ENCODE measurements at regions not wholly inside any gene's neighbourhood (a gene's known extent, or its start where the extent isn't known, plus 50 kb on each side); places are given as distances from the start of the nearest gene placed in this dataset.

- peaks cover 0 to under 1% (median 0%) of the 10 kb centered on the region in 5 donors for H3K27me3 Mint-ChIP-seq
- H3K36me3 Mint-ChIP-seq: no peaks in the 10 kb centered on the region
- no peaks in the 10 kb centered on the region for H3K9me3 Mint-ChIP-seq
- no peak overlapping the region for H3K27ac Mint-ChIP-seq
- no peaks in the 10 kb centered on the region for H3K4me1 Mint-ChIP-seq
- DNase-seq (no peak), ATAC-seq (no peak)
- POLR2A ChIA-PET: no interaction called here
- no peak overlapping the region for H3K4me3 Mint-ChIP-seq
Measured at GRCh38 chr2:134011936-134012586, 241.8 kb upstream of the MGAT5 start.

GRCh38 chr2:134014196-134014960 lies 239.5 kb upstream of the MGAT5 start:
- POLR2A ChIA-PET: no interaction called here
- ATAC-seq (no peak), DNase-seq (no peak)
- no peak overlapping the region for H3K27ac Mint-ChIP-seq
- H3K9me3 Mint-ChIP-seq: no peaks in the 10 kb centered on the region
- no peak overlapping the region for H3K4me3 Mint-ChIP-seq
- no peaks in the 10 kb centered on the region for H3K4me1 Mint-ChIP-seq
- peaks cover 0 to under 1% (median 0%) of the 10 kb centered on the region in 5 donors for H3K27me3 Mint-ChIP-seq
- no peaks in the 10 kb centered on the region for H3K36me3 Mint-ChIP-seq

- Mint-ChIP-seq H3K27ac (no peak overlapping the region), H3K9me3 (no peaks in the 10 kb centered on the region), H3K36me3 (no peaks in the 10 kb centered on the region), H3K4me1 (peaks cover 6 to 26% (median 13%) of the 10 kb centered on the region in 4 donors), H3K27me3 (peaks cover 8 to 15% (median 11%) of the 10 kb centered on the region in 5 donors), H3K4me3 (no peak overlapping the region)
- POLR2A ChIA-PET: no interaction called here
- ATAC-seq (no peak), DNase-seq (no peak)
Measured at GRCh38 chr2:134019871-134020270, 234.0 kb upstream of the MGAT5 start.

- POLR2A ChIA-PET: no interaction called here
- H3K36me3 Mint-ChIP-seq: no peaks in the 10 kb centered on the region
- DNase-seq (peak in 1 of 10 donors; percentile 1), ATAC-seq (no peak)
- H3K9me3 Mint-ChIP-seq: no peaks in the 10 kb centered on the region
- H3K4me3 Mint-ChIP-seq: peak overlapping the region in 1 of 10 donors; percentile 31
- H3K27me3 Mint-ChIP-seq: peaks cover 8 to 22% (median 12%) of the 10 kb centered on the region in 5 donors
- H3K4me1 Mint-ChIP-seq: peaks cover 6 to 26% (median 13%) of the 10 kb centered on the region in 4 donors
- peak overlapping the region in 1 of 10 donors; percentile 24 for H3K27ac Mint-ChIP-seq
Measured at GRCh38 chr2:134020608-134021007, 233.3 kb upstream of the MGAT5 start.

GRCh38 chr2:134021830-134022524 lies 231.9 kb upstream of the MGAT5 start:
- peaks cover 20 to 36% (median 22%) of the 10 kb centered on the region in 5 donors for H3K27me3 Mint-ChIP-seq
- no peaks in the 10 kb centered on the region for H3K36me3 Mint-ChIP-seq
- no peak overlapping the region for H3K27ac Mint-ChIP-seq
- POLR2A ChIA-PET: no interaction called here
- H3K4me3 Mint-ChIP-seq: no peak overlapping the region
- DNase-seq: no peak
- H3K9me3 Mint-ChIP-seq: no peaks in the 10 kb centered on the region
- no peak for ATAC-seq
- peaks cover 6 to 26% (median 13%) of the 10 kb centered on the region in 4 donors for H3K4me1 Mint-ChIP-seq

- Mint-ChIP-seq H3K27me3 (peaks cover 28 to 47% (median 34%) of the 10 kb centered on the region in 5 donors), H3K36me3 (no peaks in the 10 kb centered on the region), H3K4me1 (peaks cover 6 to 26% (median 13%) of the 10 kb centered on the region in 4 donors), H3K4me3 (no peak overlapping the region), H3K9me3 (peaks cover 0 to 2% (median 0%) of the 10 kb centered on the region in 9 donors), H3K27ac (no peak overlapping the region)
- POLR2A ChIA-PET: no interaction called here
- DNase-seq (no peak), ATAC-seq (no peak)
Measured at GRCh38 chr2:134023854-134024253, 230.0 kb upstream of the MGAT5 start.

- Mint-ChIP-seq H3K4me3 (no peak overlapping the region), H3K36me3 (no peaks in the 10 kb centered on the region), H3K4me1 (no peaks in the 10 kb centered on the region), H3K9me3 (peaks cover 0 to 3% (median 0%) of the 10 kb centered on the region in 9 donors), H3K27ac (no peak overlapping the region), H3K27me3 (peaks cover 36 to 68% (median 43%) of the 10 kb centered on the region in 5 donors)
- no peak for DNase-seq
- POLR2A ChIA-PET: no interaction called here
- ATAC-seq: no peak
Measured at GRCh38 chr2:134027980-134028379, 225.9 kb upstream of the MGAT5 start.

- H3K27me3 Mint-ChIP-seq: peaks cover 34 to 62% (median 40%) of the 10 kb centered on the region in 5 donors
- no peak for DNase-seq
Measured at GRCh38 chr2:134029418-134029817, 224.5 kb upstream of the MGAT5 start.

GRCh38 chr2:134031539-134031938 lies 222.3 kb upstream of the MGAT5 start:
- peaks cover 31 to 50% (median 36%) of the 10 kb centered on the region in 5 donors for H3K27me3 Mint-ChIP-seq
- peaks cover 0 to 3% (median 0%) of the 10 kb centered on the region in 3 donors for H3K36me3 Mint-ChIP-seq
- H3K4me1 Mint-ChIP-seq: no peaks in the 10 kb centered on the region
- no peak overlapping the region for H3K4me3 Mint-ChIP-seq
- no peak overlapping the region for H3K27ac Mint-ChIP-seq
- POLR2A ChIA-PET: no interaction called here
- DNase-seq: no peak
- ATAC-seq: no peak
- H3K9me3 Mint-ChIP-seq: peaks cover 0 to 3% (median 0%) of the 10 kb centered on the region in 9 donors

More at GRCh38 chr2:134029418-134029817, 224.5 kb upstream of the MGAT5 start:
- Mint-ChIP-seq H3K4me1 (no peaks in the 10 kb centered on the region), H3K27ac (no peak overlapping the region), H3K36me3 (no peaks in the 10 kb centered on the region), H3K4me3 (no peak overlapping the region), H3K9me3 (peaks cover 0 to 3% (median 0%) of the 10 kb centered on the region in 9 donors)
- no peak for ATAC-seq
- POLR2A ChIA-PET: no interaction called here

GRCh38 chr2:134035605-134036370 lies 218.1 kb upstream of the MGAT5 start:
- Mint-ChIP-seq H3K27ac (peak overlapping the region in 1 of 10 donors; percentile 29), H3K4me3 (no peak overlapping the region), H3K36me3 (peaks cover 0 to 23% (median 3%) of the 10 kb centered on the region in 3 donors), H3K4me1 (peaks cover 0 to 16% (median 3%) of the 10 kb centered on the region in 4 donors), H3K9me3 (peaks cover 0 to 13% (median 3%) of the 10 kb centered on the region in 9 donors), H3K27me3 (peaks cover 7 to 27% (median 19%) of the 10 kb centered on the region in 5 donors)
- POLR2A ChIA-PET: no interaction called here
- DNase-seq (no peak), ATAC-seq (no peak)

- ATAC-seq (no peak), DNase-seq (no peak)
- Mint-ChIP-seq H3K36me3 (peaks cover 0 to 20% (median 5%) of the 10 kb centered on the region in 3 donors), H3K4me1 (peaks cover 0 to 36% (median 3%) of the 10 kb centered on the region in 4 donors), H3K27me3 (peaks cover 5 to 25% (median 17%) of the 10 kb centered on the region in 5 donors), H3K27ac (peak overlapping the region in 1 of 10 donors; percentile 58), H3K9me3 (peaks cover 0 to 20% (median 10%) of the 10 kb centered on the region in 9 donors), H3K4me3 (peak overlapping the region in 1 of 10 donors; percentile 30)
- POLR2A ChIA-PET: no interaction called here
Measured at GRCh38 chr2:134039912-134040581, 213.8 kb upstream of the MGAT5 start.
